Neural crest cell (in vitro differentiated cells): ENCODE measurements at regions not wholly inside any gene's neighbourhood (a gene's known extent, or its start where the extent isn't known, plus 50 kb on each side); places are given as distances from the start of the nearest gene placed in this dataset.

Experiments
- DNase-seq: peaks from one replicate; pipeline ENCODE4 v3.0.0; 2021; ENCODE audit warnings: low read depth, mixed read lengths, low spot score
- H3K27ac Mint-ChIP-seq: one replicate; pipeline ENCODE4 v1.8.0; 2021; ENCODE audit warnings: mild to moderate bottlenecking, mixed read lengths; ENCODE audit not compliant: unreplicated experiment
- H3K27me3 Mint-ChIP-seq: 2 replicates; pipeline ENCODE4 v1.8.0; 2021; ENCODE audit warnings: low read depth, mild to moderate bottlenecking, mixed read lengths
- H3K36me3 Mint-ChIP-seq: 2 replicates; pipeline ENCODE4 v1.8.0; 2021; ENCODE audit warnings: low read depth, mild to moderate bottlenecking, mixed read lengths
- H3K4me1 Mint-ChIP-seq: 2 replicates; pipeline ENCODE4 v1.8.0; 2021; ENCODE audit warnings: mixed read lengths
- H3K4me3 Mint-ChIP-seq: one replicate; pipeline ENCODE4 v1.8.0; 2021; ENCODE audit warnings: mild to moderate bottlenecking, mixed read lengths
- H3K9me3 Mint-ChIP-seq: 2 replicates; pipeline ENCODE4 v1.8.0; 2021; ENCODE audit warnings: mixed read lengths
- CTCF ChIP-seq: fragments of 200-600 bp; sonication (generic); conservative IDR thresholded peaks from 2 replicates; pipeline ENCODE4 v1.5.0; 2021; ENCODE audit warnings: antibody characterized with exemption, mild to moderate bottlenecking

DNA sequence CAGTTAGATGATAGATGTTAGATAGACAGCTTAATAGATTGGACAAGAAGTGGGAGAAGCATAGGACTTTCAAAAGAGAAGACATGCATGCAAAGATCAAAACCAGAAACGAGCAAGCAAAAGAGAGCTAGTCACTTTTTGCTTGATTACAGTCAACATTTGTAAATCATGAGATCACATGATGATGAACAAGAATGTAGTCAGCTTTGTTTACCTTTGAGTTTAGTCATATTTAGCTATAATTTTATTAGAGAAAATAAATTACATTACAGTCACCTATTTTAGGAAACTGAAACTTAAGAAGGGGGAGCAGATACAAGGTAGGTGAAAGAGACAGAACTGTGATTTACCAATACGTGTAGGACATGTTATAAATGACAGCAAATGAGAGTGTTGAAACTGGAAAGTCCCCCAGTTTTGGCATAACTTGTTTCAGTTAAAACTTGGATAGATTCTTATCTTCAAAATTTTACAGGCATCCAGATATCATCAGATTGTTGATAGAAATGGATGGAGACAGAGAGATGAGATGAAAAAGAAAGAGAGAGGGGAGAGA, 1083.1 kb upstream of the PCDH10 start:
- H3K27ac Mint-ChIP-seq = no peak overlapping the region
- H3K4me3 Mint-ChIP-seq = no peak overlapping the region
- no peaks in the 10 kb centered on the region for H3K27me3 Mint-ChIP-seq
- DNase-seq = no peak
- H3K36me3 Mint-ChIP-seq = no peaks in the 10 kb centered on the region
- no peaks in the 10 kb centered on the region for H3K4me1 Mint-ChIP-seq
- H3K9me3 Mint-ChIP-seq = peaks cover 5% of the 10 kb centered on the region
- no peak for TF ChIP-seq CTCF

- Mint-ChIP-seq H3K27me3 (no peaks in the 10 kb centered on the region), H3K4me1 (no peaks in the 10 kb centered on the region), H3K4me3 (no peak overlapping the region)
These were observed 1077.3 kb upstream of the PCDH10 start for GRCh38 chr4:132071815-132072214.

DNA sequence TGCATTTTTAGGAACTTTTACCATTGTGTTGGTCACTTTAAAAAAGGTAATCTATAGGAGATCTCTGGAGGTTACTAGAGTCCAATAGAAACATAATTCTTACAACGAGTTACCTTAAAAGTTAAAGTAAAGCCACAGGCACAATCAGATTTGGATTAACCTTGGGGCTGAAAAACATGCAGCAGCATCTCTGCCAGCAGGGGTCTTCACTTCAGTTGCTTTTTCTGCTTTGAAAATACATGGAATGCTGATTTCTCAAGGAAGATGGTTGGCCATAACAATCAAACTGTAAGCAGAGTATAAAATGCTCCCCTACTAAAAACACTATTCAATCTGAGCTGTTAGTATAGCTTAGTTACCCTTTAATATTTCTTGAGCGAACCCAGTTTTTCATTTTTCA, 1072.3 kb upstream of the PCDH10 start:
- no peaks in the 10 kb centered on the region for H3K4me1 Mint-ChIP-seq
- no peak for TF ChIP-seq CTCF
- H3K36me3 Mint-ChIP-seq = no peaks in the 10 kb centered on the region
- no peak overlapping the region for H3K27ac Mint-ChIP-seq
- H3K27me3 Mint-ChIP-seq = no peaks in the 10 kb centered on the region
- DNase-seq = no peak
- no peaks in the 10 kb centered on the region for H3K9me3 Mint-ChIP-seq
- no peak overlapping the region for H3K4me3 Mint-ChIP-seq

More at GRCh38 chr4:132071815-132072214, 1077.3 kb upstream of the PCDH10 start:
- no peak for DNase-seq
- TF ChIP-seq CTCF = no peak
- Mint-ChIP-seq H3K27ac (no peak overlapping the region), H3K9me3 (no peaks in the 10 kb centered on the region), H3K36me3 (no peaks in the 10 kb centered on the region)

DNA sequence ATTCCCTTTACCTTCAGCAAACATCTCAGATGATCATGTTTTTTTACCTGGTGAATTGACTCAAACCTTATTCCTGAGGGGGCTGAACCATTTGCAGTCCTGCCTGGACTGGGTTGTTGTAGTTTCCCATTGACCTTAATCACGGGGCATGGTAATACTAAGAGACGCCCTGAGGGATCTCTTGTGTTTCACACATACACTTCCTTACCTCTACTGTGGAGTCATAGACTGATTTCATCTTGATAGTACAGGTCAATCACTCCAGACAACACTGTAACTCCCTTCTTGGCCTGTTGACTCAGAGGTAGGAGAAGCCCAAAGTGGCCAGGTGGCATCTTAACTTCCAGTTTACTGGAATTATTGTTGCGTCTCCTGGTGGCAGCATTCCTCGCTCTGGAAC, 1064.0 kb upstream of the PCDH10 start:
- H3K4me1 Mint-ChIP-seq = no peaks in the 10 kb centered on the region
- TF ChIP-seq CTCF = no peak
- peaks cover 3% of the 10 kb centered on the region for H3K9me3 Mint-ChIP-seq
- no peaks in the 10 kb centered on the region for H3K36me3 Mint-ChIP-seq
- H3K27me3 Mint-ChIP-seq = no peaks in the 10 kb centered on the region
- H3K27ac Mint-ChIP-seq = no peak overlapping the region
- DNase-seq = no peak
- H3K4me3 Mint-ChIP-seq = no peak overlapping the region

GRCh38 chr4:132094017-132094416, 1055.1 kb upstream of the PCDH10 start:
- Mint-ChIP-seq H3K36me3 (peaks cover 3% of the 10 kb centered on the region), H3K9me3 (peaks cover 16% of the 10 kb centered on the region)

More at GRCh38 chr4:132094017-132094416, 1055.1 kb upstream of the PCDH10 start:
- no peak for TF ChIP-seq CTCF
- DNase-seq = no peak
- Mint-ChIP-seq H3K27ac (no peak overlapping the region), H3K27me3 (no peaks in the 10 kb centered on the region), H3K4me1 (no peaks in the 10 kb centered on the region), H3K4me3 (no peak overlapping the region)
